Stimulated activated CD8-positive, alpha-beta memory T cell treated with anti-CD3 and anti-CD28 coated beads, Interleukin-7, amount 100 ng/mL, for 24 hours (primary cell): ENCODE measurements at regions not wholly inside any gene's neighbourhood (a gene's known extent, or its start where the extent isn't known, plus 50 kb on each side); places are given as distances from the start of the nearest gene placed in this dataset.

Experiments
- DNase-seq: peaks from one replicate; pipeline ENCODE4 v3.0.0-alpha.2; 2020; ENCODE audit warnings: low read depth

- DNase-seq, result no peak
Observed at GRCh38 chr2:22248851-22249250, 1125.1 kb downstream of the TDRD15 start.

- DNase-seq, result no peak
Observed at GRCh38 chr2:22253171-22253570, 1129.4 kb downstream of the TDRD15 start.

- DNase-seq, result no peak
Observed at GRCh38 chr2:22261165-22261564, 1123.8 kb upstream of the KLHL29 start.

- DNase-seq, result no peak
Observed at GRCh38 chr2:22270341-22270740, 1114.6 kb upstream of the KLHL29 start.

- no peak for DNase-seq
Observed at GRCh38 chr2:22273853-22274252, 1111.1 kb upstream of the KLHL29 start.

GRCh38 chr2:22274661-22275060 is 1110.3 kb upstream of the KLHL29 start:
- DNase-seq, result no peak

GRCh38 chr2:22276696-22277095 is 1108.3 kb upstream of the KLHL29 start:
- DNase-seq, result no peak

GRCh38 chr2:22279541-22279940 is 1105.4 kb upstream of the KLHL29 start:
- no peak for DNase-seq

GRCh38 chr2:22281033-22281432 is 1103.9 kb upstream of the KLHL29 start:
- no peak for DNase-seq

- DNase-seq, result no peak
Observed at GRCh38 chr2:22282220-22282619, 1102.8 kb upstream of the KLHL29 start.

GRCh38 chr2:22282916-22283315 is 1102.1 kb upstream of the KLHL29 start:
- DNase-seq, result no peak

GRCh38 chr2:22283436-22283835 is 1101.5 kb upstream of the KLHL29 start:
- no peak for DNase-seq

- DNase-seq, result no peak
Observed at GRCh38 chr2:22290302-22290701, 1094.7 kb upstream of the KLHL29 start.

- DNase-seq, result no peak
Observed at GRCh38 chr2:22290909-22291473, 1094.0 kb upstream of the KLHL29 start.

- no peak for DNase-seq
Observed at GRCh38 chr2:22301228-22301627, 1083.8 kb upstream of the KLHL29 start.

- DNase-seq, result no peak
Observed at GRCh38 chr2:22326250-22326649, 1058.7 kb upstream of the KLHL29 start.

GRCh38 chr2:22329211-22330154 is 1055.5 kb upstream of the KLHL29 start:
- no peak for DNase-seq

GRCh38 chr2:22336414-22336813 is 1048.6 kb upstream of the KLHL29 start:
- DNase-seq, result no peak

GRCh38 chr2:22340716-22341115 is 1044.3 kb upstream of the KLHL29 start:
- no peak for DNase-seq

- no peak for DNase-seq
Observed at GRCh38 chr2:22347306-22347705, 1037.7 kb upstream of the KLHL29 start.

GRCh38 chr2:22350621-22351020 is 1034.4 kb upstream of the KLHL29 start:
- DNase-seq, result no peak

GRCh38 chr2:22355816-22356433 is 1029.1 kb upstream of the KLHL29 start:
- peak; percentile 18 for DNase-seq

GRCh38 chr2:22359071-22359672 is 1025.8 kb upstream of the KLHL29 start:
- DNase-seq, result no peak
